Naive thymus-derived CD8-positive, alpha-beta T cell (primary cell): ENCODE measurements at regions not wholly inside any gene's neighbourhood (a gene's known extent, or its start where the extent isn't known, plus 50 kb on each side); places are given as distances from the start of the nearest gene placed in this dataset.
"Not testable (repeated sequence)": the region's sequence is repeated elsewhere in the genome, so short reads cannot be mapped to it uniquely, and the experiment has no call there.

Experiments used
- ATAC-seq, 2 donors: fragments of 150-1000 bp; cut with Tn5 transposase in 1 of 2; sonication (Bioruptor Pico), chemical (Tn5 transposase) in 1 of 2; 1 replicate in 1 of 2; 2 replicates in 1 of 2; pipeline ENCODE4 v1.10.0; 2021; ENCODE audit warnings: mild to moderate bottlenecking in 2 of 2, moderate library complexity in 2 of 2
- POLR2A ChIA-PET: fragments of 350-600 bp; sonication (Branson Sonifier 250); formaldehyde crosslinking; loops from one replicate; lab custom pipeline; 2021; ENCODE audit warnings: antibody characterized with exemption; lab: Charles Lee
- DNase-seq, 10 donors: peaks; one replicate each; pipeline versions ENCODE4 v3.0.0 to v3.0.0-alpha.2; 2020 to 2022
- H3K27ac Mint-ChIP-seq, 10 donors: one replicate each; pipeline ENCODE4 v1.8.0; 2020 to 2022; ENCODE audit warnings: mild to moderate bottlenecking in 10 of 10, mixed read lengths in 10 of 10, moderate library complexity in 4 of 10, inconsistent platforms in 1 of 10
- H3K27me3 Mint-ChIP-seq, 5 donors: one replicate each; pipeline ENCODE4 v1.8.0; 2021 to 2022; ENCODE audit warnings: mixed read lengths in 5 of 5
- H3K36me3 Mint-ChIP-seq, 3 donors: one replicate each; pipeline ENCODE4 v1.8.0; 2020 to 2022; ENCODE audit warnings: mixed read lengths in 3 of 3, mild to moderate bottlenecking in 2 of 3, inconsistent platforms in 1 of 3
- H3K4me1 Mint-ChIP-seq, 4 donors: one replicate each; pipeline ENCODE4 v1.8.0; 2021 to 2022; ENCODE audit warnings: mixed read lengths in 4 of 4
- H3K4me3 Mint-ChIP-seq, 10 donors: one replicate each; pipeline ENCODE4 v1.8.0; 2020 to 2022; ENCODE audit warnings: mild to moderate bottlenecking in 10 of 10, mixed read lengths in 10 of 10, moderate library complexity in 6 of 10, inconsistent platforms in 1 of 10
- H3K9me3 Mint-ChIP-seq, 9 donors: one replicate each; pipeline ENCODE4 v1.8.0; 2020 to 2022; ENCODE audit warnings: mixed read lengths in 9 of 9, mild to moderate bottlenecking in 3 of 9, inconsistent platforms in 1 of 9, moderate library complexity in 1 of 9

DNA sequence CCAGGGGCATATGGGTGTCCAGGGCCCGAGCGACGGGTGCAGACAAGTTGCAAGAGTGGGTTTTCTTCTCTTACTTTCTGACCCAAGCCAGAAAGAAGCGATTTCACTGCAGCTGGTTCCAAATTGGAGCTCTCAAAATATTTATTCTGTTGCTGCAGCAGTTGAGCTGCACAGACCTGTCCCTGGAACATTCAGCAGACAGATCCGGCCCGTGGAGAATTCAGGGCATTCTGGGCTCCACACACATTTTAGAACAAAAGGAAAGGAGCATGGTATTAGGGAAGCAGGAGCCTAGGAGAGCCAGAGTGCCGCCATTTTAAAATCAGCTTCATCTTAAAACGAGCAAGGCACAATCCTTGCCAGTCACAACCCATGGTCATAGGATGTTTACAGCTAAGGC, 135.3 kb upstream of the TPM1 start:
- Mint-ChIP-seq H3K9me3 (no peaks in the 10 kb centered on the region), H3K4me1 (no peaks in the 10 kb centered on the region), H3K4me3 (no peak overlapping the region), H3K36me3 (no peaks in the 10 kb centered on the region), H3K27me3 (peaks cover 0 to 5% (median 1%) of the 10 kb centered on the region in 5 donors), H3K27ac (no peak overlapping the region)
- ATAC-seq (no peak), DNase-seq (no peak)
- POLR2A ChIA-PET: no interaction called here

DNA sequence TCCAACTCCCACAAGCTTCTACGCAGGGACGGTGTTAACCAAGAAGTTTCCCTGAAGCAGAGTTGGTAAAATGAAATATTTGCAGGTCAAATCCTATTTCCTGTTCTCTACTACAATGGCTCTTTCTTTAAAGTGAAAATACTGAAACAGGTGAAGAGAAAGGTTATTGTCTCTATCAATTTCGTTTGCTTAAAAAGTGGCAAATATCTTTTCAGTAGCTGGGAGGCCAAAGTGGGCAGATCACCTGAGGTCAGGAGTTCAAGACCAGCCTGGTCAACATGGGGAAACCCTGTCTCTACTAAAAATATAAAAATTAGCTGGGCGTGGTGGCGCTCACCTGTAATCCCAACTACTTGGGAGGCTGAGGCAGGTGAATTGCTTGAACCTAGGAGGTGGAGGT, 134.2 kb upstream of the TPM1 start:
- POLR2A ChIA-PET, H3K27ac Mint-ChIP-seq, H3K4me1 Mint-ChIP-seq, DNase-seq, H3K27me3 Mint-ChIP-seq, H3K36me3 Mint-ChIP-seq, H3K9me3 Mint-ChIP-seq, H3K4me3 Mint-ChIP-seq, ATAC-seq: not testable (repeated sequence)

DNA sequence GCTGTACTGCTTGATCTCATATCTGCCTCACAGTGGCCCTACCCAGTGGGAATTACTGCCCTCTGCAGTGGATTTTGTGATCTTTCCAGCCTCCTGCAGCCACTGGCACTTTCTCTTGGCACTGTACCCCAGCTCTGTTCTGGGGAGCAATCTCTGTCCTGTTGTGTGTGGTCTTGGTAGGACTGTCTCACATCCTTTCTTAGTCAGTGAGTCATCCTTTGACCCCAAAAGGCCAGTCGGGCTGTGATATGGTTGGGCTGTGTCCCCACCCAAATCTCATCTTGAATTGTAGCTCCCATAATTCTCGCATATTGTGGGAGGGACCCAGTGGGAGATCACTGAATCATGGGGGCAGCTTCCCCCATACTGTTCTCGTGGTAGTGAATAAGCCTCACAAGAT, 133.3 kb upstream of the TPM1 start:
- no peak overlapping the region for H3K27ac Mint-ChIP-seq

DNA sequence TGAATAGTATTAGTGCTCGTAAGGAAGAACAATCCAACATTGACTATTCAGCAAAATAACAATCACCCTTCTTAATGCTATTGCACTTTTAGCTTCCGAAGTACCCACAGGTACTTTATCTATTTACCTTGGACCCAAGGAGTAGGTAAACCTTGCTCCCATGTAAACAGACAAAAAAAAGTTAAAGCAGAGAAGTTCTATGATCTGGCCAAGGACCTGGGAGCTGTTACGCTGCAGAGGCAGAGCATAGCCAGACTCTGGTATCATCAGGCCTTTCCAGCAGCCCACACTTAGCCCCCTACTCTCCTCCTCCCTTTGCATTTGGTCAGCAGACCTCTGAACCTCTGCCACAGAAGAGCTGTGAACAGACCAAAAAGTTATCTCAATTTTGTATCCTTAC, 130.3 kb upstream of the TPM1 start:
- Mint-ChIP-seq H3K36me3 (no peaks in the 10 kb centered on the region), H3K4me1 (no peaks in the 10 kb centered on the region), H3K4me3 (no peak overlapping the region), H3K27ac (no peak overlapping the region), H3K9me3 (no peaks in the 10 kb centered on the region), H3K27me3 (peaks cover 4 to 22% (median 19%) of the 10 kb centered on the region in 5 donors)
- no peak for DNase-seq
- no peak for ATAC-seq
- POLR2A ChIA-PET: no interaction called here

More for the DNA sequence above, 133.3 kb upstream of the TPM1 start:
- H3K36me3 Mint-ChIP-seq: no peaks in the 10 kb centered on the region
- ATAC-seq (no peak), DNase-seq (no peak)
- no peaks in the 10 kb centered on the region for H3K4me1 Mint-ChIP-seq
- H3K27me3 Mint-ChIP-seq: peaks cover 0 to 7% (median 1%) of the 10 kb centered on the region in 5 donors
- POLR2A ChIA-PET: no interaction called here
- H3K4me3 Mint-ChIP-seq: no peak overlapping the region
- no peaks in the 10 kb centered on the region for H3K9me3 Mint-ChIP-seq

DNA sequence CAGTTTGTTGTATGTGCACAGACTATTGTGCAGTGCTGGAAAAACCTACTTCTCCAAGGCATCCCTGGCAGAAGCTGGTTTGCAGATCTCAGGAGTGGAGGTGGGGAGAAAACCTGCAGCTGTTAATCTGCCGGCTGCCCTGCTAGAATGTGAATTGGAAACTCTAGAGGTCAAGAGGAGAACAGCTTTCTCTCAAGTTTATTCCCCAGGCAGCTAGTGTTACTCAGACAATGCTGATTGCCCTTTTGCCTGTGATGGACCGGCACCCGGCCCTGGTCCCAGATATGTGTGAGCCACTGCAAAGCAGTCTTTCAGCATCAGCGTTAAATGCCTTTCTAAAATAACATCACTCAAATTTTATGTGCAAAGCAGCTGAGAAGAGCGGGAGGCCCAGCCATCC, 129.7 kb upstream of the TPM1 start:
- Mint-ChIP-seq H3K36me3 (no peaks in the 10 kb centered on the region), H3K9me3 (no peaks in the 10 kb centered on the region), H3K4me3 (no peak overlapping the region), H3K27me3 (peaks cover 4 to 22% (median 21%) of the 10 kb centered on the region in 5 donors), H3K4me1 (no peaks in the 10 kb centered on the region), H3K27ac (no peak overlapping the region)
- DNase-seq (no peak), ATAC-seq (no peak)
- POLR2A ChIA-PET: no interaction called here

DNA sequence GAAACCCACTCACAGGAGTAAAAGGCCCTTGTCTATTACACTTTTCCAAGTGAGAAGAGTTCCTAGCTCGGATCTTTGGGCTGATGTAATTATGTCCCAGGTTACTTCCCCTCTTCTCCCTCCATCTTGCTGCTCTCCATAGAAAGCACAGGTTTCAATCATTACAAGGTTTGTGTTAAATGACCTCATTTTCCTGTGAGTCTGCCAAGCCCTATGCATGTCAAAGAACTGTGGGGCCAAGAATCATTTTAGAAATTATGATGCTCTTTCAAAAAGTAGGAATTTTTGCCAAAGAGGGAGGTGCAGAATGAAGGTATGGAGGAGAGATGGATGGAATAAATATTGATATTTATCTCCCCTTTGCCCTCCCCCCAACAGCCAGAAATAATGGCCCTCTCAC, 129.3 kb upstream of the TPM1 start:
- Mint-ChIP-seq H3K4me1 (no peaks in the 10 kb centered on the region), H3K9me3 (no peaks in the 10 kb centered on the region), H3K27ac (no peak overlapping the region), H3K27me3 (peaks cover 4 to 23% (median 22%) of the 10 kb centered on the region in 5 donors), H3K4me3 (no peak overlapping the region), H3K36me3 (no peaks in the 10 kb centered on the region)
- DNase-seq (no peak), ATAC-seq (no peak)
- POLR2A ChIA-PET: no interaction called here

DNA sequence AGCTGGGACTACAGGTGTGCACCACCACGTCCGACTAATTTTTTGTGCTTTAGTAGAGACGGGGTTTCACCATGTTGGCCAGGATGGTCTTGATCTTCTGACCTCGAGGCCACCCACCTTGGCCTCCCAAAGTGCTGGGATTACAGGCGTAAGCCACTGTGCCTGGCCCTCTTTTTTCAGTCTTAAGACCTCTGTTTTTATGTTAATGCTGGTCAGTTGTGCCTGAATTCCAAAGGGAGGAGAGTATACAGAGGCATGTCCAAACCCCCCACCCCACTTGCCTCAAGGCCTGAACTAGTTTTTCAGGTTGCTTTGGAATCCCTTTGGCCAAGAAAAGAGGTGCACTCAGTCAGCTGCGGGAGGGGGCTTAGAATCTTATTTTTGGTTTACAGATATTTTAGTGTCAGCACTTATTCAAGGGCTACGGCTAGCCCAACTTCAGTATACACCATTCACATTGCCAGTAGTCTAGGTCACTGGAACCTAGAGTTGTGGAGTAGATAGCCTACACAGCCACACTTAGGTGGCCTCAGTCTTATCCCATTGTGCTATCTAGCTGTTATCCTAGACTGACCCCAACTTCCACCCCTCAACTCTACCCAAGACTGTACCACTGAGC, 128.0 kb upstream of the TPM1 start:
- DNase-seq (no peak), ATAC-seq (no peak)
- POLR2A ChIA-PET: no interaction called here
- no peak overlapping the region for H3K4me3 Mint-ChIP-seq
- H3K36me3 Mint-ChIP-seq: no peaks in the 10 kb centered on the region
- no peaks in the 10 kb centered on the region for H3K4me1 Mint-ChIP-seq
- H3K27ac Mint-ChIP-seq: no peak overlapping the region
- H3K9me3 Mint-ChIP-seq: no peaks in the 10 kb centered on the region
- peaks cover 4 to 25% (median 22%) of the 10 kb centered on the region in 5 donors for H3K27me3 Mint-ChIP-seq

DNA sequence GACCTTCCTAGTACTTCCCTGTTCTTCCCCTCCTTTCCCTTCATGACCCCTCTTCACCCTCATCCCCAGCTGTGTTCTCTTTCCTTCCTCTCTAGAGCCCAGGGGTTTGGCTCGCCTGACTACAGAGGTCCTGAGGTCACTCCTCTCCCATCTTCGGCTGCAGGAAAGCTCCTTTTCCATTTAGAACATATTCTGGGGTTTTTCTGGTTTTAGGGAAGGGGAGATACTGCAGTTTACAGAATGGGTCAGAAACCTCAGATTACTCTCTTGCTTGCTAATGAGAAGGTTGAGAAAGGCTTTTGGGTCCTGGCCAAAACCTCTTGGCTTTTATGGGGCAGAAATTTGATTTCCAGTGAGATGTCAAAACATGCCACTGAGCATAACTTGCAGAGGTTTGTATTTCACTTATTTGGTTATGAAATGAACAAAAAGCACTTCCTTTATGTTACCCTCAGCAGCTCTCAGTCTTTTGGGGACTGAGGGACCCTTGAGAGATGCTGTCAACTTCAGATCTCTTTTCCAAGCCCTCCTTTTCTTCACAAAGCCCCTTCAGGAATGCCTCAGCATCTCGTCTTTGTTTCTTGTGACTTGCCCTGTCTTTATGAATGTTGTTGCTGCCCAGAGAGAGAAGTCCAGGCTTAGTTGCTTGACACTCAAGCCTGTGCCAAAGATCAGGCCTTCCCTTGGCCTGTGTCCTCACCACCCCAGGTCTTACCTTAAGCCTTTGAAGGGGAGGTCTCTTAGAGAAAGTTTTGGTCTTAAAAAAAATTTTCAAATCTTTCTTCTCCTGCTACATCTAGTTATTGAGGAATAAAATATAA, 121.7 kb upstream of the TPM1 start:
- H3K27me3 Mint-ChIP-seq: peaks cover 5 to 20% (median 9%) of the 10 kb centered on the region in 5 donors
- POLR2A ChIA-PET: no interaction called here
- H3K36me3 Mint-ChIP-seq: no peaks in the 10 kb centered on the region
- no peak overlapping the region for H3K27ac Mint-ChIP-seq
- H3K9me3 Mint-ChIP-seq: no peaks in the 10 kb centered on the region
- no peak for DNase-seq
- no peaks in the 10 kb centered on the region for H3K4me1 Mint-ChIP-seq
- no peak for ATAC-seq
- H3K4me3 Mint-ChIP-seq: no peak overlapping the region

DNA sequence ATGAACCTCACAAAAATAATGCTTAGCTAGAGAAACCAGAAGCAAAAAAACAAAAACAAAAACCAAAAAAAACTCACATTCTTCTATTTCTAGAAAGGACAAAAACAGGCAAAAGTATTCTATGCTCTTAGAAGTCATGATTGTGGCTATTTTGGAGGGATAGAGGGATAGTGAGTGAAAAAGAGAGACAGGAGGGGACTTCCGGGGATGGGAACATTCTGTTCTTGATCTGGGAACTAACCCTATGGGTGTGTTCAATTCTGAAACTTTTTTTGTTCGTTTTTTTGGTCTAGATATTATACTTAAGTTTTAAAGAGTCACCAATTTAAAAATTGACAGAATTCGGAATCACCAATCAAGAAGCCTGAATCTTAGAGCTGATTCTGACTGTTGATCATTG, 120.0 kb upstream of the TPM1 start:
- ATAC-seq (no peak), DNase-seq (no peak)
- Mint-ChIP-seq H3K4me1 (no peaks in the 10 kb centered on the region), H3K9me3 (no peaks in the 10 kb centered on the region), H3K36me3 (no peaks in the 10 kb centered on the region), H3K27ac (no peak overlapping the region), H3K4me3 (no peak overlapping the region), H3K27me3 (peaks cover 5 to 12% (median 11%) of the 10 kb centered on the region in 5 donors)
- POLR2A ChIA-PET: no interaction called here

DNA sequence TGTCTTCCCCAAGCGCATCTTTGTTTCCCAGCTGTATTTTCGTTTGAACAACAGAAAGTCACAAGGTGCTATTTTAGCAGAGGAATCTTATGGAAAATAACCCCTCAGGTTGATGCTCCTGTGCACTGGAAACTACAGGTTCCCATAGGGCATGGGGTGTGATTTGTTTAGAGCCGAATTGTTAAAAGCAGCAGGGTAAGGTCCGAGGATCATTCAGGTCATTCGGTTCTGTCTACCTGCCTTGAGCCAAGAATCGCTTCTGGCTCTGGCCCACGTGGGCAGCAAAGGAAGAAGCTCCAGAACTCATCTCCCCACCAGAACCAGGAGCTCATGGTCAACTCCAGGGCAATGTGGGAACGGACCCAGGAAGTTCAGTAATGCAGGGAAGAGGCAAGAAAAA, 116.7 kb upstream of the TPM1 start:
- Mint-ChIP-seq H3K27ac (no peak overlapping the region), H3K4me1 (no peaks in the 10 kb centered on the region), H3K36me3 (no peaks in the 10 kb centered on the region), H3K9me3 (no peaks in the 10 kb centered on the region), H3K4me3 (no peak overlapping the region), H3K27me3 (peaks cover 5 to 27% (median 14%) of the 10 kb centered on the region in 5 donors)
- DNase-seq (no peak), ATAC-seq (no peak)
- POLR2A ChIA-PET: no interaction called here

DNA sequence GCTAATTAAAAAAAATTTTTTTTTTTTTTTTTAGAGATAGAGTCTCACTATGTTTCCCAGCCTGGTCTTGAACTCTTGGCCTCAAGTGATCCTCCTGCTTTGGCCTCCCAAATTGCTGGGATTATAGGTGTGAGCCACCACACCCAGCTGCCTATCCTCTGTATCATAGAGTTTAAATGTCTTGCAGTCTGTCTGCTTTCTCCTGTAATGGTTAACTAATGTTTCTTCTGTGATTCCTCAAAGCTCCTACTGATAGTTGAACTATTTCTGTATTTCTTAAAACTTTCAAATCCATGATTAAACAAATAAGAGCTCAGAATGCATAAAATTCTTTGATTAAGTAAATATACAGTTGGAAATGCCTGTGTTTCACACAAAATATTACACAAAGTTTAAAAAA, 115.4 kb upstream of the TPM1 start:
- DNase-seq (no peak), ATAC-seq (no peak)
- no peak overlapping the region for H3K27ac Mint-ChIP-seq
- no peak overlapping the region for H3K4me3 Mint-ChIP-seq
- H3K36me3 Mint-ChIP-seq: no peaks in the 10 kb centered on the region
- H3K9me3 Mint-ChIP-seq: no peaks in the 10 kb centered on the region
- peaks cover 6 to 33% (median 14%) of the 10 kb centered on the region in 5 donors for H3K27me3 Mint-ChIP-seq
- no peaks in the 10 kb centered on the region for H3K4me1 Mint-ChIP-seq
- POLR2A ChIA-PET: no interaction called here

DNA sequence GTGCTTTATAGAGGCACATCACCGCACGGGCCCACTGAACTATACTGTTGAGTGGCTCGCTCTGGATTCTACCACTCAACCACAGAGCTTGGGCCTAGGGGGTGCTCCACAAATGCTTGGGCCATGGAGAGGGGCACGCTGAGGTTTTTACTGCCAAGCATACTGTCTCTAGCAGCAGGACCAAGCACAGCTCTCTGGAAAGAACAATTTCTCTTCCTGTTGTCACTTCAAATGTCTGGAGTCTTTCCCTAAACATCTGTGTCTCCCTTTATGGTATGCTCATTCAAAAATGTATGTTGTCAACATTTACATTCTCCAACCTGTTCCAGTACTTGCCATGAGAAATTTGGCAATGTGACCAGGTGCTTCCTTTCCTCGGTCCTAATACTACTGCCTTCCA, 114.7 kb upstream of the TPM1 start:
- no peak overlapping the region for H3K27ac Mint-ChIP-seq
- DNase-seq (no peak), ATAC-seq (no peak)
- H3K9me3 Mint-ChIP-seq: no peaks in the 10 kb centered on the region
- POLR2A ChIA-PET: no interaction called here
- peaks cover 8 to 39% (median 14%) of the 10 kb centered on the region in 5 donors for H3K27me3 Mint-ChIP-seq
- H3K4me3 Mint-ChIP-seq: no peak overlapping the region
- no peaks in the 10 kb centered on the region for H3K4me1 Mint-ChIP-seq
- H3K36me3 Mint-ChIP-seq: no peaks in the 10 kb centered on the region

DNA sequence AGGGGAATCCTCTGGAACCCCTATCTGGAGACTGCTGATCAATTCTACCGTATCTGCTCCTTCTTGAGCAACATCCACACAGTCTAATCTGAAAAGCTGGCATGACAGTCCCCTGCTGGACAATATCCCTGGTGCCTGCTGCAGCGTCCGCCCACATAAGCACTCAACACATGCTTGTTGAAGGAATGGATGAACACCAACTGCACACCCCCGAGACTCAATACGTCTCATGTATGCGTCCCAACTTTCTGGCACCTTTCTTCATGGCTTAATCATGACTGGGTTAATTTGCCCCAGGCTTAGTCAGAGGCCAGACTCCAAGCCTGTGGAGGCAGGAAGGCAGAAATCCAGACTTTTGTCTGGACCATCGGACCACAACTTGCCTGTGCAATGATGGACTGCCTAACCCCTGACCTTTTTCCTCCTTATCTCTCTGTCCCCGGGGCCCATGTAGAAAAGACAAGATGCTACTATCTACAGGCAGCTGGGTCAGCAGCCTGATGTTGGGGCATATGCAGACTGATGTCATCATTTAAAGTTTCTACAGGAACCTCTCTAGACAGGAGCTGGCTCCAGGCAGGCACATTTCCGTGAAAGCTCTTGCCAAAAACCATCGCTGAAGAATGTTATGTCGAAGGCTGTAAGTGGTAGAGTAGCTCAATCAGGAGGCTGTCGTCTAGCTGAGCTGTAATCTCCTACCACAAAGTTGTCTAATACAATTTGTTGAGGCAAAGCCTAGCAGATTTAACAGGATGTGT, 114.1 kb upstream of the TPM1 start:
- DNase-seq (no peak), ATAC-seq (no peak)
- no peaks in the 10 kb centered on the region for H3K9me3 Mint-ChIP-seq
- no peaks in the 10 kb centered on the region for H3K4me1 Mint-ChIP-seq
- POLR2A ChIA-PET: no interaction called here
- H3K36me3 Mint-ChIP-seq: no peaks in the 10 kb centered on the region
- H3K27ac Mint-ChIP-seq: no peak overlapping the region
- H3K27me3 Mint-ChIP-seq: peaks cover 7 to 39% (median 14%) of the 10 kb centered on the region in 5 donors
- H3K4me3 Mint-ChIP-seq: no peak overlapping the region
